KBM-7 (cell line): ENCODE measurements at regions not wholly inside any gene's neighbourhood (a gene's known extent, or its start where the extent isn't known, plus 50 kb on each side); places are given as distances from the start of the nearest gene placed in this dataset.

ENCODE experiments used
- DNase-seq: peaks from one replicate; pipeline ENCODE4 v3.0.0-alpha.2; 2015
- in situ Hi-C: fragments of 300-500 bp; cut with MboI; formaldehyde crosslinking; loops from 2 replicates; pipeline ENCODE4 v1.14.3; 2020; ENCODE audit warnings: low sequenced_read_pairs, low pct_unique_long_range_greater_than_20kb, mixed read lengths

DNA sequence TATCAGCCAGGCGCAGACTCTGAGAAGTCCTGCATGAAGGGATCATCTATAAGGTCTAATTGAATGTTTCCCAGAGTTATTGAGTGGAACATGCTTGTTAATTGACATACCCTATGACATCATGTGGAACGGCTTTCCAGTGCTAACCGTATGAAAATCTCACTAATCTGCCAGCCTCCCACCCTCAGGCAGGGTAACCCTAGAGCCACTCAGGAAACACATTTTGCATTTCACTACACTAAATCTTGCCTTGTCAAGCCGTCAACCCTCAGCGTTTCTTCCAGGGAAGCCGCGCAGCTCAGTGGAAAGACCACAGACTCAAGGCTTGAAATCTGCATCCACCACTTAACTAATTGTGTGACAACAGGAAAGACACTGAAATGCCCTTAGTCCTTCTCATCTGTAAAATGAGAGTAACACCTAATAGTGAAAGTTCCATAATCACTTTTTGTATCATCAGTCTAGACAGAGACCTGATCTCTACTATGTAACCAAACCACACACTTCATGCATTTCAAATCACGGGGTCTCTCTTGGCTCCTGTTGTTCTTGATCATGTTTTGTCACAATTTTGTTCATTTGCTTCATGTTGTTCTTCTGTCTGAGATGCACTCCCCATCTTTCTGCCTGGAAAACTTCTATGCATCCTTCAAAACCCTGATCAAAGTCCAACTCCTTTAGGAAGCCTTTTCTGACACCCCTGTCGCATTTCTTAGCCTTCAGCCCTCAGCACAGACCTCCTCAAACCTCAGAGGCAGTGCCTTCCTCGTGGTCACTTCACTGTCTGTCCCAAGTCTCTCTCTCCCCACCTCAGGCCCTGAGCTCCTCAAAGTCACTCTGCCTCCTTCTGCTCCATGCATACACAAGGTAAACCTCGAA, 246.5 kb downstream of the TOMM20 start:
- in situ Hi-C loops: no loop called here
- DNase-seq: peak; percentile 89

DNA sequence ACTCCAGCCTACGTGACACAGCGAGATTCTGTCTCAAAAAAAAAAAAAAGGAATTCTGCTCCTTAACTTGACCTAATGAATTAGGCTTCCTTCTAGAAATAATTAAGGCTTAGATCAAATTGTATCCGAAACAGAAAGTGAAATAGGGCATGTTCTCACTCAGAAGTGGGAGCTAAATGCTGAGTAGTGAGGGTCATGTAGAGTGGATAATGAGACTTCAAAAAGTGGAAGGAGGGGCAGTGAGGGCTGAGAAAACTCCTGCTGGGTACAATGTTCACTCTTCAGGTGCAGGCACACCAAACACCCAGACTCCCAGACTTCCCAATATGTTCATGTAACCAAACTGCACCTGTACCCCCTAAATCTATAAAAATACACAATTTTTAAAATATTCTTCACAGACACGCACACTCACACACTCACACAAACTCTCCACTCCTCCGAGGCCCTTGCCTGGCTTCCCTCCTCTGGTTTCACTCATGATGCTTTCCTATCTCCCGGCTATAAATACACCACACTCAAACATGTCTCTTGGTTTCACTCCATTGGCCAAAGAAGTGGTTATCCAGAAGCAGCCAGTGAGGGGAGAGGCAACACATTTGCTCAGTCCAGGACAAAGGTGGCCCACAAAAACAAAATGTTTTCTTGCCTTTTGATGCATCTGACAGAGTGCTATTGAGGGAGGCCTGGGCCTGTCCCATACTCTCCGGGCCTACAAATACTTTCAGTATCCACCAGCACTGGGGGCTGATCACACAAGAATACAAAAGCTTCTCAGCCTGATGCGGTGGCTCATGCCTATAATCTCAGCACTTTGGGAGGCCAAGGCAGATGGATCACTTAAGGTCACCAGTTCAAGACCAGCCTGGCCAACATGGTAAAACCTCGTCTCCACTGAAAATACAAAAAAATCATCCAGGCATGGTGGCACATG, 249.2 kb downstream of the TOMM20 start:
- in situ Hi-C loops: no loop called here

DNA sequence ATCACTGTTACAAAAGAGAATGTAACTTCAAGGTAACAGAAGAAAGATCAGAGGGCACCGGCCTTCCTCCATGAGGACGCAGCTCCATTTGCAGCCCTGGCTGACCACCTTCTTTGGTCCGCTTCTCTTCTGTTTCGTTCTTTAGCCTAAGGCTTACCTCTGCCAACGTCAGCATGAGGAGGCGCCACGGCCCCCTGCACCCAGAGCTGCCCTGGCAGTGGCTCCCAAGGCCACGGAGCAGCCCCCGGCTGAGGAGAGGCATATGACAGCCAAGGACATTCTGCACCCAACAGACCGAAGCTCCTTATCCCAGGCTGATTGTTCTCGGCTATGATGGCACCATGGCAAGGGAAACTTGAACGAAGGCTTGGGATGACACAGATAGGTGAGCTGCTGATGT, 250.3 kb downstream of the TOMM20 start:
- in situ Hi-C loops: no loop called here
- DNase-seq: no peak

More for the DNA sequence above, 249.2 kb downstream of the TOMM20 start:
- DNase-seq: no peak

DNA sequence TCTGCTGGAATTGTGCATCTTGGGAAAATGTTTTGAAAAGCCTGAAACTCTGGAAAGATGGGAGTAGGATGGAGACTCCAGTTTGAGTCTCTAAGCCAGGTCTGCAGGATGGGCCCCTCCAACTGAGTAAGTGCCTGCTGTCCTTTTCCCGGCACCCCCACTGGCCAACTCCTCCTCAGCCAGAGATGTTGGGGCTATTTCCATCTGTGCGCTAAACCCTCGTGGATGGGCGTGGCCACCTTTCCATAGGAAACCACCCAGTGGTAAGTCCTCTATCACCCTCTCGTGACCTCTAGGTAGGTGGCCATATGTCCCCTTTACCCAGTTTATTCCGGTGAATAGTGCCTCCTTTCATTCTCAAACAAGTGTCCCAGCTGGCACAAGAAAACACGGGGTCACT, 250.9 kb downstream of the TOMM20 start:
- in situ Hi-C loops: no loop called here
- no peak for DNase-seq

- peak; percentile 93 for DNase-seq
- in situ Hi-C loops: no loop called here
These were observed 252.4 kb downstream of the TOMM20 start for GRCh38 chr1:234875953-234876855.

GRCh38 chr1:234875328-234875952, 253.2 kb downstream of the TOMM20 start:
- no peak for DNase-seq
- in situ Hi-C loops: no loop called here

DNA sequence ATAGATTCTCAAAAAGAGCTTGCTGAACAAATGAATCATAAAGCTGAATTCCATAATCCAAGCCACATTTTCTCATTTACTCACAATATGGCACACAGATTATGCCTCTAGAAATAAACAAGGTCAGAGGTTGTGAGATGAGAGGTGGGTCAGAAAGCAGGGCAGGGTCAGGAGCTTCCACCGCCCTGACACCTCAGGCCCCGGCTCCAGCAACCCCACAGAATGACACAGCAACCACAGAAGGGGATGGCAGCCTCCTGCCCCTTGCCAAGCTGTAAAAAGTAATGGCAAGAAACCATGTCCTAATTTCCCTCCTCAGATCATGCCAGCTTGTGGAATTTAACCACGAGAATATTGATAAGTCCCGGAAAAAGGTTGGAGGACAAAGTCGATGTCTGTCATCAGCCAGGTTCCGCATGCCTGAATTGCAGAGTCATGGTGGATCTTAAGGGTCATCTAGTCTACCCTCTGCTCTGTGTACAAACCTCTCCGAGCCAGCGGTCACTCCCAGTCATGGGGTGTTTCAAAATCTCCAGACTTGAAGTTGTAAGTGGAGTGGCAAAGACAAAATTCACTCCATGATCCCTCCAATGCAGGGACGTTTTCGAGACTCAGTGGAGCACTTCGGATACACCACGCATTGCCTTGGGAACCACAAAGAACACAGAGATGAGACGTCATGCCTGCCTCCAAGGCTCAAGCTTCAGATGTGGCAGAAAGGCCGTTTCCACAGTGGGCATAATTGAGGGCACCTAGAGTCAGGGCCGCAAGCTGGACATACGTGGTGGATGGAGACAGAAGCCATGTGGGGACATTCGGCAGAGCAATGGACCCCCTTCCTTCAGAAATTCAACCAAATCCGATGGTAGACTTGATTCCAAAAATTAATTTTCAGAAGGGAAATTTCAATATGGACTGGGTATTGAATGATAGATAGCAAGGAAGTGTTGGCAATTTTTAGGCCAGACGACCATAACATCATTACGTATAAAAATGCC, 254.0 kb downstream of the TOMM20 start:
- in situ Hi-C loops: loop anchor here (25.0 kb wide), 1 partner anchor 262 kb away; the partner anchor contains the start of gene IRF2BP2
- DNase-seq: no peak

- no peak for DNase-seq
- in situ Hi-C loops: loop anchor here (25.0 kb wide), 1 partner anchor 259 kb away; the partner anchor contains the start of gene IRF2BP2
These were observed 256.8 kb downstream of the TOMM20 start for GRCh38 chr1:234871710-234872271.

DNA sequence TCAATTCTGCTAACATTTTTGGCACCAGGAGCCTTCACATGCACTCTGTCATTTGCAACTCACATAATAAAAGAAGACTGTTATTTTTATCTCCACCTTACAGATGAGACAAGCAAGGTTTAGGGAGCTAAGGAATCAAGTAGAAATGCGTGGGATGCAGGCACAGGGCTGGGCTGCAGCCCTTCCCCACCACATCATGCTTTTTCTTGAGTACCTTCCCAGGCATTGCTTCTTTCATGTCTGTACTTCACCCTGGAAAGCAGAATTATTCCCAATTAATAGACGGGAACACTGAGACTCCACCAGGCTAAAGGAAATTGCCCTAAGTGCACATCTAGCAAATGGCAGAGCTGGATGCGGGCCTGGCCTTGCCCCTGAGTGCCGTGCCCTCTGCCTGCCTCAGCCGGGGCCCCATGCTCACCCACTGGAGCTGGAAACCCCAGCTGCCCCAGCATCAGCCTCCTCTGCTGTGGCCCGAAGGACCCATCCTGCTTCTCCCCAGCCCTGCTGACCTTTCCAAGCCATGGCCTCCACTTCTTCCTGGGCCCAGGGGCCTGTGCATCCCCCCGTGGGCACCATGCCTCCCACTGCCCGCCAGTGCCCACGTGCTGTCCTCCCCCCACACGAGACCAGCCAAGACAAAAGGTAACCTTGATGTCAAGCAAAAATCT, 257.5 kb downstream of the TOMM20 start:
- in situ Hi-C loops: loop anchor here (25.0 kb wide), 1 partner anchor 259 kb away; the partner anchor contains the start of gene IRF2BP2
- no peak for DNase-seq

- in situ Hi-C loops: loop anchor here (25.0 kb wide), 1 partner anchor 258 kb away; the partner anchor contains the start of gene IRF2BP2
- DNase-seq: no peak
These were observed 258.3 kb downstream of the TOMM20 start for GRCh38 chr1:234870020-234870981.

DNA sequence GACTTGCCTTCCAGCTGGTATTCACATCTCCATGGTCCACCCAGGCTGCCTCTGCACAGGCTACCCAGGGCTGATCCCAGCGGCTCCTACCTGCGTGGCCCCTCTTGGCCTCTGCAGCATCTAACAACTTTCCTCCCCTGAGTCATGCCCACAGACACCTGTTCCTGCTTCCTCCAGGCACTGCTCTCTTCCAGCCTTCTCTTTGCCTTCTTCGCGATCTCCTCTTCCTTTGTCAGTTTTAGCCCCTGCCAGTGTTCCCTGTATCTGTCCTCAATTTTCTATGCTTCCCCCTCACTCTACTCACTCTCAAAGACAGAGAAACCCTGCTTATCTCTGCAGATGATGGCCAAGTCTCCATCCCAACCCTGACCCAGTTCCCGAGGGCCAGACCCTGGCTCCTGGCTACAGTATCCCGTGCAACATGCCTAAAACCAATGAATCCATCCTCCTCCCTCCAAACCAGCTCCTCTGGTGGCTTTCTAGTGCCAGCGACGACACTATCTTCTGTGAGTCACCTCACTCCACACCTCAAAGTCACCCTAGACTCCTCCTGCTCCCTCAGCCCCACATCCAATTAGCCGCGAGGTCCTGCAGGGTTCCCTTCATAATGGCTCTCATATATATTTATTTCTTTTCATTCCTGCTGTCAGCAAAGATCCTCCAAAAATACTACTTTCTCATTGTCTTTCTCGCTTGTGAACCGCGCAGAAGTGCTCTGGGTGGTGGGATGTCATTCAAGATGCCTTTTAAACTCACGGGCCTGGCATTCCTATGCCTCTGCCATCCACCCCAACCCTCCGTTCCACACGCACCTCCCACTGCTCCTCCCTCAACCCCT, 259.2 kb downstream of the TOMM20 start:
- DNase-seq: no peak
- in situ Hi-C loops: loop anchor here (25.0 kb wide), 1 partner anchor 257 kb away; the partner anchor contains the start of gene IRF2BP2

GRCh38 chr1:234868296-234869147, 258.5 kb upstream of the IRF2BP2 start:
- DNase-seq: no peak
- in situ Hi-C loops: loop anchor here (25.0 kb wide), 1 partner anchor 256 kb away; the partner anchor contains the start of gene IRF2BP2
